ENCODE measurements at regions not wholly inside any gene's neighbourhood (a gene's known extent, or its start where the extent isn't known, plus 50 kb on each side); places are given as distances from the start of the nearest gene placed in this dataset.
A peak's percentile ranks its signal among the peaks of the same experiment; 100 is the strongest.
"Not testable (repeated sequence)": the region's sequence is repeated elsewhere in the genome, so short reads cannot be mapped to it uniquely, and the experiment has no call there.

GRCh38 chr1:244106837-244107493 is 55.9 kb downstream of the ZBTB18 start:
- no peak for DNase-seq

DNA sequence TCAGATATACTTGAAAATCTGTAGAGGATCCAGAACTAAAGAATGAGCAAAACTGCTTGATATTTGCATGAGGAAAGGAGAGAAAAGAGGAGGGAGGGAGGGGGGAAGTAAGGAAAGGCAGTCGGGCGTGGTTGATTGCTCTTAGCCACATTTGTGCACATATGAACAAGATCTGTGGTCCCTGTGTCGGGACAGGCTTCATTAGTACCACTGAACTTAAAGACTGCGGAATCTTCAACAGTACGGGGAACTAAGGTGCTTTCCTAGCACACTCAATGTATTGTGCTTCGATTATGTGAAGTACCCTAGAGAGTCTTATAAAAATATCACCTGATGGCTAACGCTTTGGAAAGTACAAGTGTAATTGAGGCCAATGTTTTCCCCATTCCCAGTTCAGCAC is 59.9 kb downstream of the ZBTB18 start:
- DNase-seq: no peak

DNA sequence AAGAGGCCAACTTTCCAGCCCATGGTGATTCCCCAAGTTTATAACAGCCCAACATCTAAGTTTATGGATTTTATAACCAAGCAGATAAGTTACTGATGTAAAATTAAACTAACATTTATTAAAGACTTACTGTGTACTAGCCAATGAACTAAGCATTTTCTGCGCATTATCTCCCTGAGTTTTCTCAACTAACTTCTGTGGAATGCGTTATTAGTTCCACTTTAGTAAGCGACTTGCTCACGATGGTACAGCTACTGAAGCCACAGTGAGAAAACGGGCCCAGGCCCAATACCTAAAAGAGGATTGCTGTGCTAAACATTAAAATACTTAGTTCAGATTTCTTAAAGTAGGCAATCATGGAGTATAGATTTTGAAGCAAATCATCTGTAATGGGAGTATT is 61.0 kb downstream of the ZBTB18 start:
- no peak for DNase-seq

GRCh38 chr1:244112636-244113035 is 61.6 kb downstream of the ZBTB18 start:
- peak; percentile 90 for DNase-seq

GRCh38 chr1:244113532-244114320 is 62.6 kb downstream of the ZBTB18 start:
- peak; percentile 90 for DNase-seq

DNA sequence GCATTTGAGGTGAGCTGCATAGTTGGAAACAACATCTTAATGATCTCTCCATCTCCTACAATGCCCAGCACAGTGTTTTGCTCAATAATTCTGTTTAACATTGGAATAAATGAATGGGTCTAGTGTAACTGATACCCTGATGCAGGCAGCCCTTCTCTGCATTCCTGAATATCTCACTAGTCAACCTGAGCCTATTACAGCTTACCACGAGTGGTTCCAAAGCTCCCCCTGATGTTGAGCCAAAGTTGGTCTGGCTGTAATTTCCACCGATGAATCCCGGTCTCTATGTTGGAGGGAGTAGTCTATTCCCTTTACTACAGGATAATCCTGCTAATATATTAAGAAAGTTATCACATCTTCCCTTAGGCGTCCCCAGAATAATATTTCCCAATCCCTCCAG is 63.8 kb downstream of the ZBTB18 start:
- DNase-seq: peak; percentile 28

DNA sequence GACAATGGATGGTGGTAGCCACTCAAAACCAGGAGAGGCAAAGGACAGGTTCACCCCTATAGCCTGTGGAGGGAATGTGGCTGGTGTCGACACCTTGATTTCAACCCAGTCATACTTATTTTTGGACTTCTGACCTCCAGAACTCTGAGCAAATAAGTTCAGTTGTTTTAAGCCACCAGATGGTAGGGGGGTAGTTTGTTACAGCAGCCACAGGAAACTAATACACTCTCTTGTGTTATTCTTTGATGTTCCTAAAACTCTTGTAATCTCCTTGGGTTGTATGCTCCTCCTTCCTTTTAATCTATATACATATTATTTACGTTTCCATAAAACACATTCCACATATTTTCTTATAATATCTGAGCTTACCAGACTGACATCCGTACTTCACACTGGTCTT is 65.9 kb downstream of the ZBTB18 start:
- DNase-seq: no peak

- no peak for DNase-seq
These were observed 67.2 kb downstream of the ZBTB18 start for GRCh38 chr1:244118109-244118761.

- DNase-seq: no peak
These were observed 77.7 kb downstream of the ZBTB18 start for GRCh38 chr1:244128591-244129383.

GRCh38 chr1:244137276-244137675 is 86.2 kb downstream of the ZBTB18 start:
- DNase-seq: no peak

DNA sequence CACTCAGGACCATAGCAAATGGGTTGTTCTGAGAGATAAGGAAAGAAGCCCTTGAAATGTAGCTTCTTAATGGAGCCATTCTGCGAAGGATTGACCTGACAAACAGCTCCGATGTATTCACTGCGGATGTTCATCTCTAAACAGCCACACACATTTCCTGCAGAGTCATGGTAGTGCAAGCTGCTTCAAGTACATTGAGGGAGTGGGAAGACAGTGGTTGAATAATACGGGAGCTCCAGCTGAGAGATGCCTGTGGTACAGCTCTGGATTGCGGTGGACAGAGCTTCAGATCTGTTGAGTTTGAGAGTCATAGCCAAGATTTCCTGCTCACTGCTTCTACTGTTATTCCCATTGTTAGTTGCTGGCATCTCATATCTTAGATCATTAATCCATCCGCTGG is 86.6 kb downstream of the ZBTB18 start:
- DNase-seq: no peak

- no peak for DNase-seq
These were observed 87.3 kb downstream of the ZBTB18 start for GRCh38 chr1:244138399-244138798.

DNA sequence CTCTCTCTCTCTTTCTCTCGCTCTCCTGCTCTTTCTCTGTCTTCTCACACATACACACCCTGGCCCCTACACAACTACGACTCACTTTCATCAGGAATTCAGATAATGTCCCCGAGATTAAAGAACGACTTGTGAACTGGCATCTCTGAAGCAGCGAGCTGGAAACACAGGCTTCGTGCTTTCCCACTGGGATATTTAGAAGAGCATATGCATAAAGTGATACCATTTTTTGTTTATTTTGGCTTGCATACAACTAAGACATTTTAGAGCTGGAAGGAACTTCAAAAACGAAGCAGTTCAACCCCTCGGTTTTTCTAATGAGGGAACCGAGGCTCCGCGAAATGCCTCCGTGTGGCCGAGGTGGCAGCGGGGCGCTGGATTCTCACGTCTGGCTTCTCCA is 88.6 kb downstream of the ZBTB18 start:
- no peak for DNase-seq

DNA sequence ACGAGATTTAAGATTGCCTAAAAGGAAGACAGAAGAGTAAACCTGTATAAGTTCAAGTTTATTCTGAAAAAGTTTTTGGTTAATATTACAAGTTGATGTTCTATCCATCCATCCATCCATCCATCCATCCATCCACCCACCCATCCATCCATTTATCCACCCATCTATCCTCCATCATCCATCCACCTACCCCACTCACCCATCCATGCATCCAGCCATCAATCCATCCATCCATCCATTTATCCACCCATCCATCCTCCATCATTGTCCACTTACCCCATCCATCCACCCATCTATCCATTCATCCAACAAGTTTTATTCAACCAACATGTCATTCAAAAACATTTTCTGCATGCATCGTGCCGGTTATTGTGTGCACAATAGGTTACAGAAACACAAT is 89.3 kb downstream of the ZBTB18 start:
- no peak for DNase-seq

GRCh38 chr1:244144053-244144452 is 93.0 kb downstream of the ZBTB18 start:
- no peak for DNase-seq

DNA sequence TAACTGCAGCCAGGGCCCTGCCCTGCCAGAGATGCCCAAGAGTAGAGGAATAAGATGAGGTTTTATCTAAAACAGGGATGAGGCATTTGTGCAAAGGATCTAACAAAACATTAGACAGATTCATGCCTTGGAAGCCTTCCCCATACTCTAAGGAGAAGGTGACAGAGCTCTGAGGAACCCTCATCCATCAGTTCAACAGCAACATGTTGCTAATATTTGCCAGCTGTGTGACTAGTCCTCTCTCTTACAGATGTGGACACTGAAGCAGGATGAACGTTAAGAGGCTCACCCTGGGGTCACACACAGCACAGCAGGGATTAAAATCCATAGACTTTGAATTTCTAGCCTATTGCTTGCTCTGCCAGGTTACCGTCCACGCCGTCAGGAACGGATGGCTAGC is 99.0 kb downstream of the ZBTB18 start:
- DNase-seq: no peak

DNA sequence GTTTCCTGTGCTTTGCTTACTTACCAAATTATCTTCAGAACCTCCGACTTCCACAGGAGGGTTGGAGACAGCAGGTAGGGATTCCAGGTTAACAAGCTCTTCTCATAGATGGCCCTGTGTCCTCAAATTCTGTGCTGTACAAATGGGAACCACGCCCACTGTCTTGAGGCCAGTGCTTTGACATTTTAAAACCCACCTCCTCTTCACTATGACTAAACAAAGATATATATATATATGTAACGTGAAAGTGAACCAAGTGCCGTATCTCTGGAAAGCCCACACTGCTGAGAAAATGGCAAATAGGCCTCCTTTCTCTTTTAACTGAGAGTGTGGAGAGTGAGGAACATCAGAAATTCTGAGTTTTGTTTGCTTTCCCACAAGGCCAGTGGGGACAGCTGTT is 99.6 kb downstream of the ZBTB18 start:
- no peak for DNase-seq

GRCh38 chr1:244151537-244151936 is 100.5 kb downstream of the ZBTB18 start:
- DNase-seq: no peak

DNA sequence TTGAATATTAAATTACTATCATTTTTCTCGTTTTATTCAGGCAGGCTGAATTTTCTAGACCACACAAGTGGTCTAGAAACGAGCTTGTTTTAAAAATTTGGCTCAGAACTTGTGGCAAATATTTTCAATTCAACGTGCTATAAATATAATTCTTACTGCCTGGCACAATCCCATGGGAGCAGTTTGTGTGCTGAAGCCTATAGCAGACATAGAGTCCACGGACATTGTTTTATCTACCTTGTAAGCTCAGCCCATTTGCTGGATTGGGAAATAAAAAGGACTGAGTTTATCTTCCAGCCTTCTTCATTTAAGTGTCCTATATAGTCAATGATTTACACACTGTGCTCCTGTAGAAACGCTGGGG is 103.4 kb downstream of the ZBTB18 start:
- no peak for DNase-seq

DNA sequence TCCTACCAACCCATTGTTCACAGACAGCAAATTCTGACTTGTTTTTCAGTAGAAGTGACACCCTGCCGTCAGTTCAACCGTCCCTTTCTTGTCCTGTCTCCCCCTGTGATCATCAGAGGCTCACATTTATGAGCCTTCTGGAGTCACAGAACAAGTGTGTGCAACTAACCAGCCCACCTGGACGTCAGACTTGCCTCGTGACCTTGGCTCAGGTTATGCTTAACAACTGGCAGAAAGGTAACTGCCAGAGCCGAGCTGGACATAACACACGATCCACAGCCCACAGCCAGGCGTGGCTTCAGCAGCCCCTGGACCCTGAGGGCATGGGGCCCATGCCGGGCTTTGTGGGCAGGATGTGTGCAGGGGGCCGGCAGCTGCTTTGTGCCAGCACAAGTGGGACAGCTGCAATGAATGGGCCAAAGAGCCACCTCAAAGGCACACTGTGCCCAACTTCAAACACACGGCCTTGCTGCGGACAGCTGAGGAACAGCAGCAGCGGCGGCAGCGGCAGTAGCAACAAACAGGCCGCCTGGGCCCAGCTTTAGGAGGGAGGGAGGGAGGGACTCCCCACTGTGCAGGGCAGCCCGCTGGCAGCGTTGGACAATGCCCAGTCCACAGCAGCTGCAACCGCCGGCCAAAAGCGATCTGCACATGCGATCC is 103.9 kb downstream of the ZBTB18 start:
- no peak for DNase-seq

GRCh38 chr1:244155661-244156060 is 104.6 kb downstream of the ZBTB18 start:
- no peak for DNase-seq

GRCh38 chr1:244156617-244157016 is 105.5 kb downstream of the ZBTB18 start:
- DNase-seq: not testable (repeated sequence)

Data from EL (cell line).